ENCODE measurements at regions not wholly inside any gene's neighbourhood (a gene's known extent, or its start where the extent isn't known, plus 50 kb on each side); places are given as distances from the start of the nearest gene placed in this dataset.
"Not testable (repeated sequence)": the region's sequence is repeated elsewhere in the genome, so short reads cannot be mapped to it uniquely, and the experiment has no call there.

GRCh38 chr10:28186887-28187578, 115.8 kb downstream of the MPP7 start:
- DNase-seq, result no peak

- DNase-seq, result no peak
Measured at GRCh38 chr10:28186461-28186860, 116.4 kb downstream of the MPP7 start.

- DNase-seq, result no peak
Measured at GRCh38 chr10:28184810-28185209, 118.1 kb downstream of the MPP7 start.

GRCh38 chr10:28181478-28182096, 121.3 kb downstream of the MPP7 start:
- DNase-seq, result no peak

- DNase-seq, result no peak
Measured at GRCh38 chr10:28180654-28181053, 122.2 kb downstream of the MPP7 start.

- no peak for DNase-seq
Measured at GRCh38 chr10:28179743-28180099, 123.1 kb downstream of the MPP7 start.

GRCh38 chr10:28179006-28179742, 123.7 kb downstream of the MPP7 start:
- DNase-seq, result no peak

GRCh38 chr10:28177944-28178637, 124.8 kb downstream of the MPP7 start:
- no peak for DNase-seq

GRCh38 chr10:28176498-28176897, 126.4 kb downstream of the MPP7 start:
- DNase-seq, result not testable (repeated sequence)

GRCh38 chr10:28172223-28172610, 130.6 kb downstream of the MPP7 start:
- DNase-seq, result no peak

- DNase-seq, result no peak
Measured at GRCh38 chr10:28171468-28172222, 131.2 kb downstream of the MPP7 start.

- no peak for DNase-seq
Measured at GRCh38 chr10:28169525-28169924, 133.3 kb downstream of the MPP7 start.

- DNase-seq, result no peak
Measured at GRCh38 chr10:28160866-28161405, 141.9 kb downstream of the MPP7 start.

- DNase-seq, result no peak
Measured at GRCh38 chr10:28157379-28157778, 145.5 kb downstream of the MPP7 start.

GRCh38 chr10:28155726-28156125, 147.1 kb downstream of the MPP7 start:
- DNase-seq, result no peak

GRCh38 chr10:28151636-28152035, 151.2 kb downstream of the MPP7 start:
- no peak for DNase-seq

- DNase-seq, result no peak
Measured at GRCh38 chr10:28149746-28150145, 150.9 kb upstream of the ODAD2 start.

- no peak for DNase-seq
Measured at GRCh38 chr10:28147706-28148105, 148.8 kb upstream of the ODAD2 start.

GRCh38 chr10:28139138-28139537, 140.3 kb upstream of the ODAD2 start:
- DNase-seq, result no peak

- DNase-seq, result no peak
Measured at GRCh38 chr10:28137907-28138880, 139.3 kb upstream of the ODAD2 start.

GRCh38 chr10:28135258-28135657, 136.4 kb upstream of the ODAD2 start:
- no peak for DNase-seq
